ENCODE measurements at regions not wholly inside any gene's neighbourhood (a gene's known extent, or its start where the extent isn't known, plus 50 kb on each side); places are given as distances from the start of the nearest gene placed in this dataset.
A peak's percentile ranks its signal among the peaks of the same experiment; 100 is the strongest.
"Not testable (repeated sequence)": the region's sequence is repeated elsewhere in the genome, so short reads cannot be mapped to it uniquely, and the experiment has no call there.

- no peak overlapping the region for H3K27ac ChIP-seq
- 31 to 38% methylated on average over 1 of the region's 1 CpG for WGBS, 2 donors
- H3K4me1 ChIP-seq: no peaks in the 10 kb centered on the region
- no peaks in the 10 kb centered on the region for H3K27me3 ChIP-seq
- DNase-seq (no peak), ATAC-seq (ENCODE audit: low FRiP score in 2 of 2) (no peak)
- no peak for TF ChIP-seq POLR2A (IDR thresholded peaks at IDR 0.05)
- no peak for TF ChIP-seq EP300 (IDR thresholded peaks at IDR 0.05)
- no peak for TF ChIP-seq POLR2AphosphoS5 (IDR thresholded peaks at IDR 0.05)
- TF ChIP-seq, protein P1, sequence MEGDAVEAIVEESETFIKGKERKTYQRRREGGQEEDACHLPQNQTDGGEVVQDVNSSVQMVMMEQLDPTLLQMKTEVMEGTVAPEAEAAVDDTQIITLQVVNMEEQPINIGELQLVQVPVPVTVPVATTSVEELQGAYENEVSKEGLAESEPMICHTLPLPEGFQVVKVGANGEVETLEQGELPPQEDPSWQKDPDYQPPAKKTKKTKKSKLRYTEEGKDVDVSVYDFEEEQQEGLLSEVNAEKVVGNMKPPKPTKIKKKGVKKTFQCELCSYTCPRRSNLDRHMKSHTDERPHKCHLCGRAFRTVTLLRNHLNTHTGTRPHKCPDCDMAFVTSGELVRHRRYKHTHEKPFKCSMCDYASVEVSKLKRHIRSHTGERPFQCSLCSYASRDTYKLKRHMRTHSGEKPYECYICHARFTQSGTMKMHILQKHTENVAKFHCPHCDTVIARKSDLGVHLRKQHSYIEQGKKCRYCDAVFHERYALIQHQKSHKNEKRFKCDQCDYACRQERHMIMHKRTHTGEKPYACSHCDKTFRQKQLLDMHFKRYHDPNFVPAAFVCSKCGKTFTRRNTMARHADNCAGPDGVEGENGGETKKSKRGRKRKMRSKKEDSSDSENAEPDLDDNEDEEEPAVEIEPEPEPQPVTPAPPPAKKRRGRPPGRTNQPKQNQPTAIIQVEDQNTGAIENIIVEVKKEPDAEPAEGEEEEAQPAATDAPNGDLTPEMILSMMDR (IDR thresholded peaks at IDR 0.05): no peak
- H3K4me3 ChIP-seq: no peak overlapping the region
- H3K9me3 ChIP-seq: no peaks in the 10 kb centered on the region
- H3K36me3 ChIP-seq: no peaks in the 10 kb centered on the region
Measured at GRCh38 chr4:167885872-167886271, 206.5 kb upstream of the ANXA10 start.

DNA sequence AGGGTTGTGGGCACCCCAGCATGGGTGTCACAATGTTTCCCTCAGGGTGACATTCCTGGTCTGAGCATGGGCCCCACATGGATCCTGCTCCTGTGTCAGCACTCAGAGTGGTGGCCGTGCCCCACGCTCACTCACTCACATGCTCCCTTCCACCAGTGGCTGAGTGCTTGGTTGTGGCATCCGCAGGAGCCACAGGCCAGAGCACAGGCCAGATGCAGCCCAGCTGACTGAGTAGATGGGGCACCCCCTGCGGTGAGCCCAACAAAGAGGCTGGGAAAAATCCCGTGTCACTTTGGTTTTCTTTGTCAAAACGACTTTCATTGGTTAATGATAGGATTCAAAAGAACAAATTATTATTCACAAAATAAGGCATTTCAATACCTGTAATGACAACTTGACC is 204.6 kb upstream of the ANXA10 start:
- TF ChIP-seq POLR2A (IDR thresholded peaks at IDR 0.05): no peak
- H3K9me3 ChIP-seq: no peaks in the 10 kb centered on the region

DNA sequence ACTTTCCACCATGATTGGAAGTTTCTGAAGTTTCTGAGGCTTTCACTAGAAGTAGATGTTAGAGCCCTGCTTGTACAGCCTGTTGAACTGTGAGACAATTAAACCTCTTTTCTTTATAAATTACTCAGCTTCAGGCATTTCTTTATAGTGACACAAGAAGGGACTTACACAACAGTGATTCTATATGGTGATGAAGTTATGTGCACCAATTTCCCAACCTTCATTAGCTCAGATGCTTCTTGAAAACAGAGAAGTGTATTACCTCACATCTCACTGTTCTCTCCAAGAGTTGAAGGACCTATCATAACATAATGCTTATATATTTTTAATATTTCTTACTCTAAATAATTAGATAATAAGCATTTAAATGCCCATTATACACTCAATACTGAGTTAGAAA is 202.1 kb upstream of the ANXA10 start:
- TF ChIP-seq EP300 (IDR thresholded peaks at IDR 0.05): no peak
- H3K27ac ChIP-seq: no peak overlapping the region
- no peaks in the 10 kb centered on the region for H3K9me3 ChIP-seq
- no peaks in the 10 kb centered on the region for H3K4me1 ChIP-seq
- H3K4me3 ChIP-seq: no peak overlapping the region
- H3K36me3 ChIP-seq: no peaks in the 10 kb centered on the region
- H3K27me3 ChIP-seq: no peaks in the 10 kb centered on the region
- DNase-seq (no peak), ATAC-seq (ENCODE audit: low FRiP score in 2 of 2) (no peak)

More for the DNA sequence above, 204.6 kb upstream of the ANXA10 start:
- no peaks in the 10 kb centered on the region for H3K27me3 ChIP-seq
- no peak overlapping the region for H3K27ac ChIP-seq
- no peaks in the 10 kb centered on the region for H3K4me1 ChIP-seq
- H3K4me3 ChIP-seq: no peak overlapping the region
- no peaks in the 10 kb centered on the region for H3K36me3 ChIP-seq
- ATAC-seq (ENCODE audit: low FRiP score in 2 of 2): peak in 1 of 2 donors; percentile 26
- DNase-seq: peak in 1 of 2 donors; percentile 22
- 86 to 87% methylated on average over 6 of the region's 6 CpGs for WGBS, 2 donors

GRCh38 chr4:167893531-167893930 is 198.8 kb upstream of the ANXA10 start:
- Histone ChIP-seq H3K4me3 (no peak overlapping the region), H3K36me3 (no peaks in the 10 kb centered on the region), H3K27me3 (no peaks in the 10 kb centered on the region), H3K27ac (no peak overlapping the region), H3K9me3 (no peaks in the 10 kb centered on the region), H3K4me1 (no peaks in the 10 kb centered on the region)
- WGBS, 2 donors: 90 to 92% methylated on average over 3 of the region's 3 CpGs
- DNase-seq (no peak), ATAC-seq (ENCODE audit: low FRiP score in 2 of 2) (no peak)
- no peak for TF ChIP-seq POLR2AphosphoS5 (IDR thresholded peaks at IDR 0.05)
- TF ChIP-seq, protein P1 (IDR thresholded peaks at IDR 0.05): no peak
- TF ChIP-seq EP300 (IDR thresholded peaks at IDR 0.05): no peak

GRCh38 chr4:167896260-167896659 is 196.1 kb upstream of the ANXA10 start:
- H3K4me1 ChIP-seq; DNase-seq; H3K36me3 ChIP-seq; H3K27me3 ChIP-seq; H3K27ac ChIP-seq; ATAC-seq (ENCODE audit: low FRiP score in 2 of 2); H3K9me3 ChIP-seq; H3K4me3 ChIP-seq: not testable (repeated sequence)
- WGBS, 2 donors: 31 to 35% methylated on average over 3 of the region's 3 CpGs

DNA sequence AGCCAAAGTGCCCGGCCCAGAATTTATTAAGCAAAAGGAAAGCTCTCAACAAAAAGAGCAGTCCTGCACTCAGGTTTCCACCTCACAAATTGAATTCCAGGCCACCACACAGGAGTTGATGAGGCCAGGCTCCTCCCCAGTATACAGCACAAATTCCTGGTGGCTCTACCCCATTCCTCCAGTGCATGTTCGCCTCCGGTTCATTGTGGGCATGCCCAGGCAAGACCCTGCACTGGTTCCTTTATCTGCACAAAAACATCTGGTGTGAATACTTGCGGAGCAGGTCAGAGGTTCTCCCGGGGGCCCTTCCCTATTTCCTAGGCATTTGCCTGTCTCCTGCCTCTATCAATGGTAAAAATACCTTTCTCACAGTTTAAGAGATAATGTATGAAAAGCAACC is 195.2 kb upstream of the ANXA10 start:
- no peak for DNase-seq
- H3K36me3 ChIP-seq: no peaks in the 10 kb centered on the region
- no peak overlapping the region for H3K27ac ChIP-seq
- no peak overlapping the region for H3K4me3 ChIP-seq
- H3K27me3 ChIP-seq: no peaks in the 10 kb centered on the region
- H3K9me3 ChIP-seq: no peaks in the 10 kb centered on the region
- ATAC-seq (ENCODE audit: low FRiP score in 2 of 2): no peak
- no peak for TF ChIP-seq EP300 (IDR thresholded peaks at IDR 0.05)
- TF ChIP-seq POLR2AphosphoS5 (IDR thresholded peaks at IDR 0.05): no peak
- no peak for TF ChIP-seq POLR2A (IDR thresholded peaks at IDR 0.05)
- TF ChIP-seq, protein P1 (IDR thresholded peaks at IDR 0.05): no peak
- WGBS, 2 donors: 30 to 55% methylated on average over 5 of the region's 5 CpGs
- no peaks in the 10 kb centered on the region for H3K4me1 ChIP-seq
